GM06990 (cell line): ENCODE measurements at regions not wholly inside any gene's neighbourhood (a gene's known extent, or its start where the extent isn't known, plus 50 kb on each side); places are given as distances from the start of the nearest gene placed in this dataset.

ENCODE experiments used
- DNase-seq: peaks from one replicate; pipeline ENCODE4 v3.0.0-alpha.2; 2011; ENCODE audit not compliant: insufficient read length; ENCODE audit errors: extremely low read depth
- H3K27me3 ChIP-seq: replicated peaks from 2 replicates; pipeline ENCODE4 v1.6.0; 2011; ENCODE audit warnings: low read length; ENCODE audit not compliant: control insufficient read depth, insufficient read depth
- H3K36me3 ChIP-seq: 2 replicates; pipeline ENCODE4 v1.5.1; 2011; ENCODE audit warnings: low read length; ENCODE audit not compliant: control insufficient read depth, insufficient read depth
- H3K4me3 ChIP-seq: replicated peaks from 2 replicates; pipeline ENCODE4 v1.5.1; 2011; ENCODE audit warnings: low read depth, mild to moderate bottlenecking, control low read depth, low read length
- TF ChIP-seq, protein P1 (sequence below): IDR thresholded peaks from 2 replicates; pipeline ENCODE4 v1.5.1; 2011; ENCODE audit warnings: low read length, control low read depth, mild to moderate bottlenecking, inconsistent platforms; ENCODE audit not compliant: insufficient read depth, poor library complexity, severe bottlenecking

- no peaks in the 10 kb centered on the region for H3K27me3 ChIP-seq
- TF ChIP-seq, protein P1, sequence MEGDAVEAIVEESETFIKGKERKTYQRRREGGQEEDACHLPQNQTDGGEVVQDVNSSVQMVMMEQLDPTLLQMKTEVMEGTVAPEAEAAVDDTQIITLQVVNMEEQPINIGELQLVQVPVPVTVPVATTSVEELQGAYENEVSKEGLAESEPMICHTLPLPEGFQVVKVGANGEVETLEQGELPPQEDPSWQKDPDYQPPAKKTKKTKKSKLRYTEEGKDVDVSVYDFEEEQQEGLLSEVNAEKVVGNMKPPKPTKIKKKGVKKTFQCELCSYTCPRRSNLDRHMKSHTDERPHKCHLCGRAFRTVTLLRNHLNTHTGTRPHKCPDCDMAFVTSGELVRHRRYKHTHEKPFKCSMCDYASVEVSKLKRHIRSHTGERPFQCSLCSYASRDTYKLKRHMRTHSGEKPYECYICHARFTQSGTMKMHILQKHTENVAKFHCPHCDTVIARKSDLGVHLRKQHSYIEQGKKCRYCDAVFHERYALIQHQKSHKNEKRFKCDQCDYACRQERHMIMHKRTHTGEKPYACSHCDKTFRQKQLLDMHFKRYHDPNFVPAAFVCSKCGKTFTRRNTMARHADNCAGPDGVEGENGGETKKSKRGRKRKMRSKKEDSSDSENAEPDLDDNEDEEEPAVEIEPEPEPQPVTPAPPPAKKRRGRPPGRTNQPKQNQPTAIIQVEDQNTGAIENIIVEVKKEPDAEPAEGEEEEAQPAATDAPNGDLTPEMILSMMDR: no peak
Observed at GRCh38 chr17:17426184-17426583, 50.6 kb upstream of the MED9 start.

More at GRCh38 chr17:17426184-17426583, 50.6 kb upstream of the MED9 start:
- no peaks in the 10 kb centered on the region for H3K36me3 ChIP-seq
- H3K4me3 ChIP-seq: no peak overlapping the region
- no peak for DNase-seq
